Stimulated activated naive CD8-positive, alpha-beta T cell treated with anti-CD3 and anti-CD28 coated beads, Interleukin-15, Interleukin-2, amounts not matched to agents 100 ng/mL and 50 ng/mL, for 24 hours (primary cell): ENCODE measurements at regions not wholly inside any gene's neighbourhood (a gene's known extent, or its start where the extent isn't known, plus 50 kb on each side); places are given as distances from the start of the nearest gene placed in this dataset.

Source experiments
- H3K27ac Mint-ChIP-seq: one replicate; pipeline ENCODE4 v1.8.0; 2021; ENCODE audit warnings: mild to moderate bottlenecking, mixed read lengths
- H3K27me3 Mint-ChIP-seq: one replicate; pipeline ENCODE4 v1.8.0; 2021; ENCODE audit warnings: mixed read lengths
- H3K36me3 Mint-ChIP-seq: one replicate; pipeline ENCODE4 v1.8.0; 2021; ENCODE audit warnings: low read depth, mixed read lengths
- H3K4me1 Mint-ChIP-seq: one replicate; pipeline ENCODE4 v1.8.0; 2021; ENCODE audit warnings: low read depth, mixed read lengths
- H3K4me3 Mint-ChIP-seq: one replicate; pipeline ENCODE4 v1.8.0; 2021; ENCODE audit warnings: mild to moderate bottlenecking, mixed read lengths
- H3K9me3 Mint-ChIP-seq: one replicate; pipeline ENCODE4 v1.8.0; 2021; ENCODE audit warnings: mixed read lengths

GRCh38 chr12:114743799-114744198 is 59.8 kb upstream of the TBX3 start:
- Mint-ChIP-seq H3K27ac (no peak overlapping the region), H3K36me3 (no peaks in the 10 kb centered on the region), H3K4me3 (no peak overlapping the region), H3K9me3 (no peaks in the 10 kb centered on the region), H3K27me3 (peaks cover 3% of the 10 kb centered on the region), H3K4me1 (no peaks in the 10 kb centered on the region)

GRCh38 chr12:114743289-114743688 is 59.3 kb upstream of the TBX3 start:
- Mint-ChIP-seq H3K27me3 (peaks cover 3% of the 10 kb centered on the region), H3K4me1 (no peaks in the 10 kb centered on the region), H3K9me3 (no peaks in the 10 kb centered on the region), H3K36me3 (no peaks in the 10 kb centered on the region), H3K27ac (no peak overlapping the region), H3K4me3 (no peak overlapping the region)

- Mint-ChIP-seq H3K36me3 (no peaks in the 10 kb centered on the region), H3K4me1 (no peaks in the 10 kb centered on the region), H3K27ac (no peak overlapping the region), H3K27me3 (peaks cover 7% of the 10 kb centered on the region), H3K9me3 (no peaks in the 10 kb centered on the region), H3K4me3 (no peak overlapping the region)
These were observed 58.4 kb upstream of the TBX3 start for GRCh38 chr12:114742363-114742762.

DNA sequence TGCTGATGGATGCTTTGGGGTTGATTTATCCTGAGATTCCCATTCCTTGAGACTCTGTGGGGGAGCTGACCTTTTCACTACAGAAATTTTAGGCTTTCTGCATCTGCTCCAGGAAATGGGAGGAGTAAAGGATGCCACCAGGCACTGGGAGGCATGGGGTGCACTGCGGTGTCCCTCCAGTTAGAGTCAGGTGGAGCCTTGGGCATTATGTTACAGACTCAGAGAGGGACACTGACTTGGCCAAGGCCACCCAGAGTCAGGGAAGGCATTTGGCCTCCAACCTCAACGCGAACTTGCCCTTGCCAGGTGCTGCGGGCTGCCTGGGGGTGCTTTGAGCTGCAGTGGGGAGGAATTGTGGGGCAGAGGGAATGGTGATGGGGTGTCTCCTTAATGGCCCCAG is 58.0 kb upstream of the TBX3 start:
- Mint-ChIP-seq H3K4me1 (no peaks in the 10 kb centered on the region), H3K9me3 (no peaks in the 10 kb centered on the region), H3K4me3 (no peak overlapping the region), H3K36me3 (no peaks in the 10 kb centered on the region), H3K27me3 (peaks cover 7% of the 10 kb centered on the region), H3K27ac (no peak overlapping the region)

DNA sequence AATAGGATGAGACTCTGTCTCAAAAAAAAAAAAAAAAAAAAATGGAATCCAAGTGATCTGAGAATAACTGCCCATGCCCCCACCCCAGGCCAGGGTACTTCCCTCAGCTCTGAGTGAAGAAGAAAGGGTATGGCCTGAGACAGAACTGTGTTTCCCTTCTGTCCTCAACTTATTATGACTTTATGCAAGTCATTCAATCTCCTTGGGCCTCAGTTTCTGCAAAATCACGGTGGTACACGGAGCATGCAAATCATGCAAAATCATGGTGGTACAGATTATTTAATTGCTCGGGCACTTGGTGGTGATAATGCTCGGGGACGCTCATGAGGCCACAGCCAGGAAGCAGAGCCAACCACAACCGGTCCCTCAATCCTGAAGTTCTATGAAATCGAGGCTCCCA is 56.5 kb upstream of the TBX3 start:
- Mint-ChIP-seq H3K27me3 (peaks cover 19% of the 10 kb centered on the region), H3K4me3 (no peak overlapping the region), H3K36me3 (no peaks in the 10 kb centered on the region), H3K27ac (no peak overlapping the region), H3K4me1 (no peaks in the 10 kb centered on the region), H3K9me3 (no peaks in the 10 kb centered on the region)

- H3K27me3 Mint-ChIP-seq = peaks cover 34% of the 10 kb centered on the region
- H3K9me3 Mint-ChIP-seq = no peaks in the 10 kb centered on the region
- no peak overlapping the region for H3K27ac Mint-ChIP-seq
- no peaks in the 10 kb centered on the region for H3K4me1 Mint-ChIP-seq
- no peaks in the 10 kb centered on the region for H3K36me3 Mint-ChIP-seq
- H3K4me3 Mint-ChIP-seq = no peak overlapping the region
These were observed 54.6 kb upstream of the TBX3 start for GRCh38 chr12:114738460-114739184.

GRCh38 chr12:114735680-114736374 is 51.9 kb upstream of the TBX3 start:
- H3K9me3 Mint-ChIP-seq = no peaks in the 10 kb centered on the region
- peaks cover 36% of the 10 kb centered on the region for H3K27me3 Mint-ChIP-seq
- no peaks in the 10 kb centered on the region for H3K36me3 Mint-ChIP-seq
- H3K27ac Mint-ChIP-seq = no peak overlapping the region
- H3K4me3 Mint-ChIP-seq = no peak overlapping the region
- no peaks in the 10 kb centered on the region for H3K4me1 Mint-ChIP-seq

- H3K27ac Mint-ChIP-seq = no peak overlapping the region
- no peaks in the 10 kb centered on the region for H3K4me1 Mint-ChIP-seq
- peaks cover 36% of the 10 kb centered on the region for H3K27me3 Mint-ChIP-seq
- no peak overlapping the region for H3K4me3 Mint-ChIP-seq
- H3K36me3 Mint-ChIP-seq = no peaks in the 10 kb centered on the region
- H3K9me3 Mint-ChIP-seq = no peaks in the 10 kb centered on the region
These were observed 51.0 kb upstream of the TBX3 start for GRCh38 chr12:114735011-114735410.

DNA sequence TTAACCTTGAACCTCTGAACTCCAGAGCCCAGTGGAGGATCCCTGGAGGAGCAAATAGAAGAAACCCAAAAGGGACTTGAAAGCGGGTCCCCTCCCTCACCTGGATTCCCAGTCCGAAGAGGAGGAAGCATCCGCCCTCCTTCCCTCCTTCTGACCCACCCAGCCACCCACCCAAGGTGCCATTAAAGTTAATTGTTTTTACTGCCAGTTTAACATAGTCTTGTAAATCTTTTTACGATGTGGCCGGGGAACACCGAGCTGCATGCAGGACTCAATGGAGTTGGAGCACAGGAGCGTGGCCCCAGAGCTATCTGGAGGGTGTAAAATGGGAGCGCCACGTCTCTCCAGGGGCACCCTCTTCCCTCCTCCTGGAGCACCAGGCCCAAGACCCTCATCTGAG is 49.9 kb upstream of the TBX3 start:
- Mint-ChIP-seq H3K4me1 (no peaks in the 10 kb centered on the region), H3K9me3 (no peaks in the 10 kb centered on the region), H3K4me3 (no peak overlapping the region), H3K27me3 (peaks cover 32% of the 10 kb centered on the region), H3K27ac (no peak overlapping the region), H3K36me3 (no peaks in the 10 kb centered on the region)
